SK-N-SH (cell line): ENCODE measurements at regions not wholly inside any gene's neighbourhood (a gene's known extent, or its start where the extent isn't known, plus 50 kb on each side); places are given as distances from the start of the nearest gene placed in this dataset.

Experiments
- CTCF ChIA-PET: fragments of 300-600, 350-600 bp; formaldehyde crosslinking; extraction: SDS; loops from one replicate; lab custom pipeline; 2021; lab: Yijun Ruan, JAX
- POLR2A ChIA-PET: fragments of 350-600 bp; sonication (Branson Sonifier 250); formaldehyde crosslinking; extraction: SDS; loops from one replicate; lab custom pipeline; 2020; ENCODE audit warnings: antibody characterized with exemption, inconsistent platforms; lab: Yijun Ruan, JAX
- DNase-seq: peaks from one replicate; pipeline ENCODE4 v3.0.0; 2012
- H2AFZ ChIP-seq: fragments of 200-600 bp; sonication (generic); 2 replicates; pipeline ENCODE4 v1.8.1; 2016; ENCODE audit warnings: antibody characterized with exemption, mild to moderate bottlenecking, low read depth
- H3F3A ChIP-seq: fragments of 200-600 bp; sonication (generic); replicated peaks from 2 replicates; pipeline ENCODE3; 2016; ENCODE audit warnings: antibody characterized with exemption, mild to moderate bottlenecking; ENCODE audit not compliant: insufficient read depth
- H3K27ac ChIP-seq, 2 experiments: fragments of 200-500 bp in 1 of 2; fragments of 200-600 bp in 1 of 2; sonication (Bioruptor generic) in 1 of 2; sonication (generic), shearing (Covaris generic) in 1 of 2; 2 replicates each; pipeline versions ENCODE4 v1.5.1 to v1.6.1; 2014 to 2016; ENCODE audit warnings: low read depth in 2 of 2, inconsistent platforms in 1 of 2, low read length in 1 of 2, mild to moderate bottlenecking in 1 of 2, mixed read lengths in 1 of 2
- H3K27me3 ChIP-seq: fragments of 200-600 bp; sonication (generic), shearing (Covaris generic); 2 replicates; pipeline ENCODE4 v1.6.1; 2016; ENCODE audit warnings: mixed run types; ENCODE audit not compliant: insufficient read depth
- H3K36me3 ChIP-seq, 2 experiments: fragments of 200-500 bp in 1 of 2; fragments of 200-600 bp in 1 of 2; sonication (Bioruptor generic) in 1 of 2; sonication (generic) in 1 of 2; replicated peaks in 1 of 2; 2 replicates each; pipeline versions ENCODE3 to v1.5.1; 2014 to 2016; ENCODE audit warnings: low read length in 1 of 2, mild to moderate bottlenecking in 1 of 2; ENCODE audit not compliant: insufficient read depth in 2 of 2, control insufficient read depth in 1 of 2
- H3K4me1 ChIP-seq, 2 experiments: fragments of 200-500 bp in 1 of 2; fragments of 200-600 bp in 1 of 2; sonication (Bioruptor generic) in 1 of 2; sonication (generic), shearing (Covaris generic) in 1 of 2; 2 replicates each; pipeline versions ENCODE4 v1.5.1 to v1.6.1; 2014 to 2016; ENCODE audit warnings: low read depth in 1 of 2, low read length in 1 of 2, mixed run types in 1 of 2; ENCODE audit not compliant: insufficient read depth in 2 of 2, control insufficient read depth in 1 of 2
- H3K4me2 ChIP-seq: fragments of 200-600 bp; sonication (generic), shearing (Covaris generic); 2 replicates; pipeline ENCODE4 v1.6.1; 2017; ENCODE audit warnings: mixed run types
- H3K4me3 ChIP-seq, 2 experiments: fragments of 200-500 bp in 1 of 2; fragments of 200-600 bp in 1 of 2; sonication (Bioruptor generic) in 1 of 2; sonication (generic), shearing (Covaris generic) in 1 of 2; 2 replicates each; pipeline versions ENCODE4 v1.5.1 to v1.8.1; 2014 to 2016; ENCODE audit warnings: low read depth in 2 of 2, inconsistent platforms in 1 of 2, low read length in 1 of 2, mild to moderate bottlenecking in 1 of 2, mixed read lengths in 1 of 2, moderate library complexity in 1 of 2
- H3K79me2 ChIP-seq: fragments of 200-600 bp; sonication (generic); 2 replicates; pipeline ENCODE4 v1.8.1; 2017; ENCODE audit warnings: mild to moderate bottlenecking; ENCODE audit not compliant: insufficient read depth
- H3K9ac ChIP-seq: fragments of 200-600 bp; sonication (generic); 2 replicates; pipeline ENCODE4 v1.6.1; 2017; ENCODE audit warnings: mixed run types
- H3K9me2 ChIP-seq: fragments of 200-600 bp; sonication (generic); 2 replicates; pipeline ENCODE4 v1.6.1; 2017; ENCODE audit warnings: mixed run types
- H3K9me3 ChIP-seq: fragments of 200-600 bp; sonication (generic); 2 replicates; pipeline ENCODE4 v1.6.1; 2017; ENCODE audit warnings: mixed run types, mild to moderate bottlenecking, moderate library complexity
- H4K20me1 ChIP-seq: fragments of 200-600 bp; sonication (generic); 2 replicates; pipeline ENCODE4 v1.6.1; 2017; ENCODE audit warnings: mild to moderate bottlenecking, mixed run types; ENCODE audit not compliant: insufficient read depth
- CHD2 ChIP-seq: fragments of 150-350 bp; IDR thresholded peaks from 2 replicates; pipeline ENCODE4 v1.6.1; 2018; ENCODE audit warnings: low read length; ENCODE audit not compliant: partially characterized antibody
- CTCF ChIP-seq: fragments of 200-600 bp; sonication (generic); IDR thresholded peaks from 2 replicates; pipeline ENCODE4 v1.6.1; 2017; ENCODE audit warnings: antibody characterized with exemption, mild to moderate bottlenecking, moderate library complexity
- ELF1 ChIP-seq: IDR thresholded peaks from 2 replicates; pipeline ENCODE4 v1.4.0; 2012
- FOSL2 ChIP-seq: IDR thresholded peaks from 2 replicates; pipeline ENCODE4 v1.4.0; 2012; ENCODE audit warnings: low read depth, mild to moderate bottlenecking, moderate library complexity, borderline replicate concordance
- FOXJ3 ChIP-seq: sonication (generic); formaldehyde crosslinking; IDR thresholded peaks from 2 replicates; pipeline ENCODE4 v1.5.1; 2020; ENCODE audit warnings: mild to moderate bottlenecking, missing genetic modification reagents
- FOXM1 ChIP-seq: IDR thresholded peaks from 2 replicates; pipeline ENCODE4 v1.4.0; 2012; ENCODE audit warnings: low read depth, mild to moderate bottlenecking
- GABPA ChIP-seq: IDR thresholded peaks from 2 replicates; pipeline ENCODE4 v1.4.0; 2012; ENCODE audit warnings: low read depth, mild to moderate bottlenecking
- GATA2 ChIP-seq: sonication (generic); formaldehyde crosslinking; IDR thresholded peaks from 2 replicates; pipeline ENCODE4 v1.5.0; 2020; ENCODE audit warnings: mild to moderate bottlenecking, missing genetic modification reagents
- IRF3 ChIP-seq: fragments of 150-350 bp; IDR thresholded peaks from 2 replicates; pipeline ENCODE4 v1.6.1; 2016; ENCODE audit warnings: mild to moderate bottlenecking, low read depth, low read length
- MEF2A ChIP-seq: IDR thresholded peaks from 2 replicates; pipeline ENCODE4 v1.4.0; 2012; ENCODE audit warnings: low read depth, borderline replicate concordance
- NFIC ChIP-seq: IDR thresholded peaks from 2 replicates; pipeline ENCODE4 v1.4.0; 2012; ENCODE audit warnings: borderline replicate concordance
- NRF1 ChIP-seq: IDR thresholded peaks from 2 replicates; pipeline ENCODE4 v1.6.1; 2012; ENCODE audit warnings: low read depth, mild to moderate bottlenecking, low read length
- PBX3 ChIP-seq: IDR thresholded peaks from 2 replicates; pipeline ENCODE4; 2012
- POLR2AphosphoS5 ChIP-seq: IDR thresholded peaks from 2 replicates; pipeline ENCODE4 v1.6.1; 2012; ENCODE audit warnings: low read depth, low read length
- RCOR1 ChIP-seq: fragments of 150-350 bp; IDR thresholded peaks from 2 replicates; pipeline ENCODE4 v1.6.1; 2017; ENCODE audit warnings: antibody characterized with exemption, low read length
- RXRA ChIP-seq: IDR thresholded peaks from 2 replicates; pipeline ENCODE4 v1.4.0; 2012; ENCODE audit warnings: low read depth, mild to moderate bottlenecking, borderline replicate concordance
- TCF12 ChIP-seq: IDR thresholded peaks from 2 replicates; pipeline ENCODE4 v1.4.0; 2012
- ZBTB33 ChIP-seq: IDR thresholded peaks from 2 replicates; pipeline ENCODE4 v1.4.0; 2012; ENCODE audit warnings: low read depth, borderline replicate concordance
- WGBS: methylation state at CpG from one replicate; pipeline ENCODE4 v1.1.6; 2017; ENCODE audit warnings: low lambda C conversion rate; 5-methylcytosine and 5-hydroxymethylcytosine counted together

- no peak for TF ChIP-seq CTCF
- no peak for TF ChIP-seq GATA2 (CRISPR knock-in tag)
- TF ChIP-seq IRF3, result no peak
- TF ChIP-seq FOXM1, result no peak
Measured at GRCh38 chr18:10164271-10165071, 250.7 kb downstream of the VAPA start (continued).

GRCh38 chr18:10166164-10166807, 252.5 kb downstream of the VAPA start:
- POLR2A ChIA-PET, result no interaction called here
- CTCF ChIA-PET, result interaction anchor here (0.9 kb wide), 1 partner anchor 13 kb away, joined by 3 read pairs; no protein-coding TSS in a partner anchor
- Histone ChIP-seq H3F3A (no peaks in the 10 kb centered on the region), H3K9ac (no peak overlapping the region), H3K27ac (no peak overlapping the region), H3K9me2 (no peaks in the 10 kb centered on the region), H4K20me1 (no peaks in the 10 kb centered on the region), H3K4me3 (no peak overlapping the region), H3K79me2 (no peaks in the 10 kb centered on the region), H3K36me3 (no peaks in the 10 kb centered on the region), H3K9me3 (no peaks in the 10 kb centered on the region), H3K27me3 (no peaks in the 10 kb centered on the region), H3K4me2 (no peak overlapping the region), H3K4me1 (peaks cover 7 to 13% of the 10 kb centered on the region in 2 experiments; a peak in 2 of 4 replicates), H2AFZ (no peak overlapping the region)
- TF ChIP-seq PBX3, result no peak
- TF ChIP-seq TCF12, result no peak
- TF ChIP-seq FOXM1, result no peak
- TF ChIP-seq POLR2AphosphoS5, result no peak
- TF ChIP-seq GATA2 (CRISPR knock-in tag), result no peak
- TF ChIP-seq ELF1, result no peak
- TF ChIP-seq FOSL2, result no peak
- TF ChIP-seq FOXJ3 (CRISPR knock-in tag), result no peak
- no peak for TF ChIP-seq NRF1
- no peak for TF ChIP-seq RXRA
- no peak for TF ChIP-seq CTCF
- no peak for TF ChIP-seq GABPA
- TF ChIP-seq CHD2, result no peak
- TF ChIP-seq NFIC, result no peak
- TF ChIP-seq RCOR1, result no peak
- TF ChIP-seq MEF2A, result no peak
- TF ChIP-seq ZBTB33, result no peak
- no peak for DNase-seq
- 61% methylated on average over 8 of the region's 22 CpGs for WGBS
